K562 (cell line): ENCODE measurements at regions not wholly inside any gene's neighbourhood (a gene's known extent, or its start where the extent isn't known, plus 50 kb on each side); places are given as distances from the start of the nearest gene placed in this dataset.

ENCODE experiments used
- FOXA3 ChIP-seq, 2 experiments: fragments of 450-650 bp in 1 of 2; sonication (generic) in 1 of 2; formaldehyde crosslinking; IDR thresholded peaks in 1 of 2; conservative IDR thresholded peaks in 1 of 2; 2 replicates each; pipeline versions ENCODE4 v1.4.0 to v1.8.0; 2020 to 2022; ENCODE audit warnings: mild to moderate bottlenecking in 2 of 2, missing genetic modification reagents in 1 of 2
- HEY1 ChIP-seq: fragments of 250-450 bp; sonication (Bioruptor Pico); IDR thresholded peaks from 2 replicates; pipeline ENCODE4 v1.5.0; 2020; ENCODE audit warnings: mild to moderate bottlenecking, moderate library complexity, borderline replicate concordance
- IFI16 ChIP-seq: fragments of 250-450 bp; sonication (Bioruptor Pico); IDR thresholded peaks from 2 replicates; pipeline ENCODE4 v2.1.2; 2022; ENCODE audit warnings: mild to moderate bottlenecking, inconsistent platforms
- MBD2 ChIP-seq: sonication (generic); IDR thresholded peaks from 2 replicates; pipeline ENCODE4 v1.6.1; 2016; ENCODE audit warnings: low read depth, borderline replicate concordance
- RBBP5 ChIP-seq: fragments of 200-600 bp; sonication (generic); IDR thresholded peaks from 2 replicates; pipeline ENCODE4 v1.6.1; 2012; ENCODE audit warnings: borderline replicate concordance, mild to moderate bottlenecking, low read length, control low read depth, inconsistent platforms; ENCODE audit not compliant: insufficient read depth, poor library complexity, severe bottlenecking
- TAF15 ChIP-seq: fragments of 200-400 bp; formaldehyde crosslinking; IDR thresholded peaks from 2 replicates; pipeline ENCODE4 v1.6.1; 2017; ENCODE audit warnings: mild to moderate bottlenecking, low read depth, low read length, moderate library complexity
- VEZF1 ChIP-seq: fragments of 200-800 bp; sonication (Bioruptor generic); IDR thresholded peaks from 2 replicates; pipeline ENCODE4 v1.6.1; 2017; ENCODE audit warnings: missing genetic modification characterization, missing compliant biosample characterization
- ZNF551 ChIP-seq: fragments of 250-450 bp; sonication (Bioruptor Pico); IDR thresholded peaks from 2 replicates; pipeline ENCODE4 v1.5.0; 2021; ENCODE audit warnings: mild to moderate bottlenecking, moderate library complexity
- ZNF586 ChIP-seq: fragments of 450-650 bp; formaldehyde crosslinking; conservative IDR thresholded peaks from 2 replicates; pipeline ENCODE4 v1.4.0; 2020; ENCODE audit warnings: mild to moderate bottlenecking, moderate library complexity
- ZNF764 ChIP-seq: fragments of 250-450 bp; sonication (Bioruptor Pico); IDR thresholded peaks from 2 replicates; pipeline ENCODE4 v1.4.0; 2020; ENCODE audit warnings: low read depth, mild to moderate bottlenecking, moderate library complexity
- TF ChIP-seq, protein P1 (sequence below): fragments of 200-600 bp; sonication (generic); IDR thresholded peaks from one replicate; pipeline ENCODE4 v1.6.1; 2012; ENCODE audit warnings: mild to moderate bottlenecking, low read depth, low read length, inconsistent platforms
- TF ChIP-seq, protein P2 (sequence below): fragments of 450-650 bp; IDR thresholded peaks from one replicate; pipeline ENCODE4 v1.6.1; 2018; ENCODE audit warnings: mild to moderate bottlenecking, moderate library complexity; ENCODE audit not compliant: partially characterized antibody

- peak; percentile 56 for TF ChIP-seq VEZF1 (CRISPR knock-in tag)
- TF ChIP-seq IFI16 (CRISPR knock-in tag) = no peak
- TF ChIP-seq, protein P1, sequence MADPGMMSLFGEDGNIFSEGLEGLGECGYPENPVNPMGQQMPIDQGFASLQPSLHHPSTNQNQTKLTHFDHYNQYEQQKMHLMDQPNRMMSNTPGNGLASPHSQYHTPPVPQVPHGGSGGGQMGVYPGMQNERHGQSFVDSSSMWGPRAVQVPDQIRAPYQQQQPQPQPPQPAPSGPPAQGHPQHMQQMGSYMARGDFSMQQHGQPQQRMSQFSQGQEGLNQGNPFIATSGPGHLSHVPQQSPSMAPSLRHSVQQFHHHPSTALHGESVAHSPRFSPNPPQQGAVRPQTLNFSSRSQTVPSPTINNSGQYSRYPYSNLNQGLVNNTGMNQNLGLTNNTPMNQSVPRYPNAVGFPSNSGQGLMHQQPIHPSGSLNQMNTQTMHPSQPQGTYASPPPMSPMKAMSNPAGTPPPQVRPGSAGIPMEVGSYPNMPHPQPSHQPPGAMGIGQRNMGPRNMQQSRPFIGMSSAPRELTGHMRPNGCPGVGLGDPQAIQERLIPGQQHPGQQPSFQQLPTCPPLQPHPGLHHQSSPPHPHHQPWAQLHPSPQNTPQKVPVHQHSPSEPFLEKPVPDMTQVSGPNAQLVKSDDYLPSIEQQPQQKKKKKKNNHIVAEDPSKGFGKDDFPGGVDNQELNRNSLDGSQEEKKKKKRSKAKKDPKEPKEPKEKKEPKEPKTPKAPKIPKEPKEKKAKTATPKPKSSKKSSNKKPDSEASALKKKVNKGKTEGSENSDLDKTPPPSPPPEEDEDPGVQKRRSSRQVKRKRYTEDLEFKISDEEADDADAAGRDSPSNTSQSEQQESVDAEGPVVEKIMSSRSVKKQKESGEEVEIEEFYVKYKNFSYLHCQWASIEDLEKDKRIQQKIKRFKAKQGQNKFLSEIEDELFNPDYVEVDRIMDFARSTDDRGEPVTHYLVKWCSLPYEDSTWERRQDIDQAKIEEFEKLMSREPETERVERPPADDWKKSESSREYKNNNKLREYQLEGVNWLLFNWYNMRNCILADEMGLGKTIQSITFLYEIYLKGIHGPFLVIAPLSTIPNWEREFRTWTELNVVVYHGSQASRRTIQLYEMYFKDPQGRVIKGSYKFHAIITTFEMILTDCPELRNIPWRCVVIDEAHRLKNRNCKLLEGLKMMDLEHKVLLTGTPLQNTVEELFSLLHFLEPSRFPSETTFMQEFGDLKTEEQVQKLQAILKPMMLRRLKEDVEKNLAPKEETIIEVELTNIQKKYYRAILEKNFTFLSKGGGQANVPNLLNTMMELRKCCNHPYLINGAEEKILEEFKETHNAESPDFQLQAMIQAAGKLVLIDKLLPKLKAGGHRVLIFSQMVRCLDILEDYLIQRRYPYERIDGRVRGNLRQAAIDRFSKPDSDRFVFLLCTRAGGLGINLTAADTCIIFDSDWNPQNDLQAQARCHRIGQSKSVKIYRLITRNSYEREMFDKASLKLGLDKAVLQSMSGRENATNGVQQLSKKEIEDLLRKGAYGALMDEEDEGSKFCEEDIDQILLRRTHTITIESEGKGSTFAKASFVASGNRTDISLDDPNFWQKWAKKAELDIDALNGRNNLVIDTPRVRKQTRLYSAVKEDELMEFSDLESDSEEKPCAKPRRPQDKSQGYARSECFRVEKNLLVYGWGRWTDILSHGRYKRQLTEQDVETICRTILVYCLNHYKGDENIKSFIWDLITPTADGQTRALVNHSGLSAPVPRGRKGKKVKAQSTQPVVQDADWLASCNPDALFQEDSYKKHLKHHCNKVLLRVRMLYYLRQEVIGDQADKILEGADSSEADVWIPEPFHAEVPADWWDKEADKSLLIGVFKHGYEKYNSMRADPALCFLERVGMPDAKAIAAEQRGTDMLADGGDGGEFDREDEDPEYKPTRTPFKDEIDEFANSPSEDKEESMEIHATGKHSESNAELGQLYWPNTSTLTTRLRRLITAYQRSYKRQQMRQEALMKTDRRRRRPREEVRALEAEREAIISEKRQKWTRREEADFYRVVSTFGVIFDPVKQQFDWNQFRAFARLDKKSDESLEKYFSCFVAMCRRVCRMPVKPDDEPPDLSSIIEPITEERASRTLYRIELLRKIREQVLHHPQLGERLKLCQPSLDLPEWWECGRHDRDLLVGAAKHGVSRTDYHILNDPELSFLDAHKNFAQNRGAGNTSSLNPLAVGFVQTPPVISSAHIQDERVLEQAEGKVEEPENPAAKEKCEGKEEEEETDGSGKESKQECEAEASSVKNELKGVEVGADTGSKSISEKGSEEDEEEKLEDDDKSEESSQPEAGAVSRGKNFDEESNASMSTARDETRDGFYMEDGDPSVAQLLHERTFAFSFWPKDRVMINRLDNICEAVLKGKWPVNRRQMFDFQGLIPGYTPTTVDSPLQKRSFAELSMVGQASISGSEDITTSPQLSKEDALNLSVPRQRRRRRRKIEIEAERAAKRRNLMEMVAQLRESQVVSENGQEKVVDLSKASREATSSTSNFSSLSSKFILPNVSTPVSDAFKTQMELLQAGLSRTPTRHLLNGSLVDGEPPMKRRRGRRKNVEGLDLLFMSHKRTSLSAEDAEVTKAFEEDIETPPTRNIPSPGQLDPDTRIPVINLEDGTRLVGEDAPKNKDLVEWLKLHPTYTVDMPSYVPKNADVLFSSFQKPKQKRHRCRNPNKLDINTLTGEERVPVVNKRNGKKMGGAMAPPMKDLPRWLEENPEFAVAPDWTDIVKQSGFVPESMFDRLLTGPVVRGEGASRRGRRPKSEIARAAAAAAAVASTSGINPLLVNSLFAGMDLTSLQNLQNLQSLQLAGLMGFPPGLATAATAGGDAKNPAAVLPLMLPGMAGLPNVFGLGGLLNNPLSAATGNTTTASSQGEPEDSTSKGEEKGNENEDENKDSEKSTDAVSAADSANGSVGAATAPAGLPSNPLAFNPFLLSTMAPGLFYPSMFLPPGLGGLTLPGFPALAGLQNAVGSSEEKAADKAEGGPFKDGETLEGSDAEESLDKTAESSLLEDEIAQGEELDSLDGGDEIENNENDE = no peak
- no peak for TF ChIP-seq ZNF586 (CRISPR knock-in tag)
- no peak for TF ChIP-seq FOXA3 (CRISPR knock-in tag; conservative IDR thresholded peaks at IDR 0.05 in 1 of 2, IDR thresholded peaks at IDR 0.05 in 1 of 2)
- TF ChIP-seq MBD2 = no peak
- no peak for TF ChIP-seq ZNF551 (CRISPR knock-in tag)
- TF ChIP-seq RBBP5 = peak; percentile 45
- TF ChIP-seq, protein P2, sequence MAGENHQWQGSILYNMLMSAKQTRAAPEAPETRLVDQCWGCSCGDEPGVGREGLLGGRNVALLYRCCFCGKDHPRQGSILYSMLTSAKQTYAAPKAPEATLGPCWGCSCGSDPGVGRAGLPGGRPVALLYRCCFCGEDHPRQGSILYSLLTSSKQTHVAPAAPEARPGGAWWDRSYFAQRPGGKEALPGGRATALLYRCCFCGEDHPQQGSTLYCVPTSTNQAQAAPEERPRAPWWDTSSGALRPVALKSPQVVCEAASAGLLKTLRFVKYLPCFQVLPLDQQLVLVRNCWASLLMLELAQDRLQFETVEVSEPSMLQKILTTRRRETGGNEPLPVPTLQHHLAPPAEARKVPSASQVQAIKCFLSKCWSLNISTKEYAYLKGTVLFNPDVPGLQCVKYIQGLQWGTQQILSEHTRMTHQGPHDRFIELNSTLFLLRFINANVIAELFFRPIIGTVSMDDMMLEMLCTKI = no peak
- TF ChIP-seq HEY1 (CRISPR knock-in tag) = no peak
- TF ChIP-seq ZNF764 (CRISPR knock-in tag) = no peak
- no peak for TF ChIP-seq TAF15
Observed at GRCh38 chrX:13254076-13254785, 65.6 kb downstream of the ATXN3L start (continued).
